ENCODE measurements at regions not wholly inside any gene's neighbourhood (a gene's known extent, or its start where the extent isn't known, plus 50 kb on each side); places are given as distances from the start of the nearest gene placed in this dataset.
"Not testable (repeated sequence)": the region's sequence is repeated elsewhere in the genome, so short reads cannot be mapped to it uniquely, and the experiment has no call there.

- TF ChIP-seq POLR2A (IDR thresholded peaks at IDR 0.05) = no peak
- TF ChIP-seq CTCF (IDR thresholded peaks at IDR 0.05) = no peak
- Histone ChIP-seq H3K27ac (no peak overlapping the region), H3K36me3 (no peaks in the 10 kb centered on the region), H3K4me1 (no peaks in the 10 kb centered on the region), H3K27me3 (no peaks in the 10 kb centered on the region), H3K4me3 (no peak overlapping the region), H3K9me3 (no peaks in the 10 kb centered on the region)
- intact Hi-C loops (cut with DNase I) = no loop called here
- ATAC-seq (peak in 1 of 4 donors; percentile 18), DNase-seq (no peak)
- 32% methylated on average over 3 of the region's 6 CpGs for WGBS (ENCODE audit: insufficient coverage, low coverage, low lambda C conversion rate, missing lambda C conversion rate)
Measured at GRCh38 chr10:2900530-2900929, 166.8 kb upstream of the PFKP start.

- Histone ChIP-seq H3K4me1 (no peaks in the 10 kb centered on the region), H3K27ac (no peak overlapping the region), H3K27me3 (no peaks in the 10 kb centered on the region), H3K9me3 (no peaks in the 10 kb centered on the region), H3K36me3 (no peaks in the 10 kb centered on the region), H3K4me3 (no peak overlapping the region)
- intact Hi-C loops (cut with DNase I) = no loop called here
- DNase-seq = no peak
- no peak for ATAC-seq
- TF ChIP-seq CTCF (IDR thresholded peaks at IDR 0.05) (no peak), POLR2A (IDR thresholded peaks at IDR 0.05) (no peak)
- 50% methylated on average over 10 of the region's 19 CpGs for WGBS (ENCODE audit: insufficient coverage, low coverage, low lambda C conversion rate, missing lambda C conversion rate)
Measured at GRCh38 chr10:2899246-2899951, 167.9 kb upstream of the PFKP start.

GRCh38 chr10:2898509-2898860 is 168.9 kb upstream of the PFKP start:
- WGBS (ENCODE audit: insufficient coverage, low coverage, low lambda C conversion rate, missing lambda C conversion rate) = 40% methylated on average over 2 of the region's 6 CpGs
- intact Hi-C loops (cut with DNase I) = no loop called here
- H3K27me3 ChIP-seq = no peaks in the 10 kb centered on the region
- DNase-seq (no peak), ATAC-seq (peak in 1 of 4 donors; percentile 22)
- H3K4me1 ChIP-seq = no peaks in the 10 kb centered on the region
- H3K27ac ChIP-seq = no peak overlapping the region
- TF ChIP-seq CTCF (IDR thresholded peaks at IDR 0.05) = no peak
- no peak for TF ChIP-seq POLR2A (IDR thresholded peaks at IDR 0.05)
- H3K36me3 ChIP-seq = no peaks in the 10 kb centered on the region
- H3K4me3 ChIP-seq = no peak overlapping the region
- H3K9me3 ChIP-seq = no peaks in the 10 kb centered on the region

- intact Hi-C loops (cut with DNase I) = no loop called here
- Histone ChIP-seq H3K4me1 (no peaks in the 10 kb centered on the region), H3K36me3 (no peaks in the 10 kb centered on the region), H3K4me3 (no peak overlapping the region), H3K9me3 (no peaks in the 10 kb centered on the region), H3K27ac (no peak overlapping the region), H3K27me3 (no peaks in the 10 kb centered on the region)
- TF ChIP-seq CTCF (IDR thresholded peaks at IDR 0.05) (no peak), POLR2A (IDR thresholded peaks at IDR 0.05) (no peak)
- WGBS (ENCODE audit: insufficient coverage, low coverage, low lambda C conversion rate, missing lambda C conversion rate) = 45% methylated on average over 13 of the region's 13 CpGs
- DNase-seq (no peak), ATAC-seq (no peak)
Measured at GRCh38 chr10:2897619-2898508, 169.5 kb upstream of the PFKP start.

- H3K9me3 ChIP-seq; DNase-seq; H3K27me3 ChIP-seq; H3K36me3 ChIP-seq; H3K4me1 ChIP-seq; ATAC-seq; H3K4me3 ChIP-seq; intact Hi-C loops (cut with DNase I); H3K27ac ChIP-seq: not testable (repeated sequence)
- no CpG with 5 or more reads among the region's 1 CpG for WGBS (ENCODE audit: insufficient coverage, low coverage, low lambda C conversion rate, missing lambda C conversion rate)
Measured at GRCh38 chr10:2896334-2896733, 171.0 kb upstream of the PFKP start.

Measured in right lobe of liver (tissue), 6 donors.